Heart right ventricle (tissue), 16 donors: ENCODE measurements at regions not wholly inside any gene's neighbourhood (a gene's known extent, or its start where the extent isn't known, plus 50 kb on each side); places are given as distances from the start of the nearest gene placed in this dataset.

Experiments used
- ATAC-seq, 8 donors: fragments of 200-7000 bp; cut with Tn5 transposase; one replicate each; pipeline ENCODE4 v1.9.1; 2020; ENCODE audit warnings: mild to moderate bottlenecking in 8 of 8, moderate library complexity in 8 of 8, moderate number of reproducible peaks in 1 of 8
- DNase-seq, 2 donors: peaks; one replicate each; pipeline ENCODE4 v3.0.0-alpha.2; 2020
- H3K27ac ChIP-seq, 10 donors: fragments of 200-600 bp; sonication (generic) in 2 of 10; one replicate each; pipeline versions ENCODE4 v1.5.0 to v1.8.0; 2020 to 2022; ENCODE audit warnings: mild to moderate bottlenecking in 3 of 10
- H3K27me3 ChIP-seq, 7 donors: fragments of 200-600 bp; one replicate each; pipeline ENCODE4 v1.8.0; 2021 to 2022; ENCODE audit warnings: mild to moderate bottlenecking in 2 of 7
- H3K36me3 ChIP-seq, 9 donors: fragments of 200-600 bp; sonication (generic) in 1 of 9; one replicate each; pipeline versions ENCODE4 v1.5.0 to v1.8.0; 2020 to 2022; ENCODE audit warnings: mild to moderate bottlenecking in 2 of 9
- H3K4me1 ChIP-seq, 9 donors: fragments of 200-600 bp; sonication (generic) in 1 of 9; one replicate each; pipeline versions ENCODE4 v1.5.0 to v1.8.0; 2020 to 2022; ENCODE audit warnings: mild to moderate bottlenecking in 4 of 9
- H3K4me3 ChIP-seq, 10 donors: fragments of 200-600 bp; sonication (generic) in 2 of 10; one replicate each; pipeline versions ENCODE4 v1.5.0 to v1.8.0; 2020 to 2022; ENCODE audit warnings: mild to moderate bottlenecking in 7 of 10, moderate library complexity in 2 of 10
- H3K9me3 ChIP-seq, 11 donors: fragments of 200-600 bp in 10 of 11; sonication (generic) in 2 of 11; one replicate each; pipeline versions ENCODE4 v1.5.0 to v1.8.0; 2013 to 2022; ENCODE audit warnings: mild to moderate bottlenecking in 2 of 11, control low read depth in 1 of 11, moderate library complexity in 1 of 11
- CTCF ChIP-seq, 9 donors: fragments of 200-600 bp; sonication (generic) in 2 of 9; IDR thresholded peaks; one replicate each; pipeline versions ENCODE4 v1.5.0 to v1.8.0; 2021 to 2022; ENCODE audit warnings: antibody characterized with exemption in 9 of 9, mild to moderate bottlenecking in 5 of 9, moderate library complexity in 1 of 9
- WGBS, 2 donors: extraction: QIAGEN DNeasy Blood & Tissue Kit; methylation state at CpG; one replicate each; pipeline ENCODE4 v1.1.7; 2013; ENCODE audit warnings: inconsistent platforms in 1 of 2; 5-methylcytosine and 5-hydroxymethylcytosine counted together
- intact Hi-C, 10 donors: fragments of 100-400 bp; cut with DNase I; formaldehyde crosslinking; loops; one replicate each; pipeline versions ENCODE4 v1.11.1 to v1.14.2; 2022
- donor health status: Arrhythmogenic right ventricular cardiomyopathy.
- donor health status: ischemic (EF 13 %, LVEDD 7.1; RV severe dilation, severe dysfunction).
- donor health status: healthy with polysubstance abuse.
- donor health status: DM: no; HTN: yes; CAD: no.
- donor health status: DM: no; HTN: no; CAD: no.
- donor health status: ischemic (EF 25% LVEDD 6.9; RV normal size, moderate dysfunction).
- donor health status: ischemic (EF 25% LVEDD 5.7; RV mildly dilated, moderate dysfunction).
- donor health status: healthy.
- donor health status: DM: yes; HTN: yes; CAD: no.
- donor health status: Ischemic cardiomyopathy.
- donor health status: ischemic (EF 35%, LVEDD 5.7; RV mildly dilated, moderate dysfunction).
- donor health status: nonischemic (EF 11% LVEDD 7.7; RV severe dilation, severe dysfunction).
- donor health status: DM: yes; HTN: yes; CAD: no.
- donor health status: PGD.
- donor health status: ischemic (EF 29% LVEDD 5.4; RV normal size, mild dysfunction).
- donor health status: nonischemic (EF 23%, LVEDD 6.1; RV moderate dilation, normal function).

- no peak overlapping the region for H3K27ac ChIP-seq
- no peaks in the 10 kb centered on the region for H3K36me3 ChIP-seq
- peaks cover 0 to 17% (median 8%) of the 10 kb centered on the region in 7 donors for H3K27me3 ChIP-seq
- TF ChIP-seq CTCF (IDR thresholded peaks at IDR 0.05), result no peak
- DNase-seq, result no peak
- H3K4me3 ChIP-seq, result no peak overlapping the region
- 87 to 95% methylated on average over 2 of the region's 2 CpGs for WGBS, 2 donors
- no peaks in the 10 kb centered on the region for H3K4me1 ChIP-seq
- no peak for ATAC-seq
- intact Hi-C loops, result no loop called here
- H3K9me3 ChIP-seq, result no peaks in the 10 kb centered on the region
Measured at GRCh38 chr2:6531304-6531703, 334.4 kb downstream of the CMPK2 start.

GRCh38 chr2:6535572-6535971 is 330.1 kb downstream of the CMPK2 start:
- H3K27me3 ChIP-seq, result peaks cover 0 to 33% (median 14%) of the 10 kb centered on the region in 7 donors
- intact Hi-C loops, result no loop called here
- 43 to 44% methylated on average over 10 of the region's 10 CpGs for WGBS, 2 donors
- no peaks in the 10 kb centered on the region for H3K36me3 ChIP-seq
- no peaks in the 10 kb centered on the region for H3K9me3 ChIP-seq
- no peaks in the 10 kb centered on the region for H3K4me1 ChIP-seq
- no peak for DNase-seq
- no peak overlapping the region for H3K4me3 ChIP-seq
- no peak for TF ChIP-seq CTCF (IDR thresholded peaks at IDR 0.05)
- ATAC-seq, result no peak
- no peak overlapping the region for H3K27ac ChIP-seq

GRCh38 chr2:6538607-6539006 is 327.1 kb downstream of the CMPK2 start:
- Histone ChIP-seq H3K27me3 (peaks cover 0 to 33% (median 14%) of the 10 kb centered on the region in 7 donors), H3K4me1 (no peaks in the 10 kb centered on the region), H3K4me3 (no peak overlapping the region), H3K36me3 (no peaks in the 10 kb centered on the region), H3K27ac (no peak overlapping the region), H3K9me3 (no peaks in the 10 kb centered on the region)
- TF ChIP-seq CTCF (IDR thresholded peaks at IDR 0.05), result no peak
- intact Hi-C loops, result no loop called here
- WGBS, 2 donors, result 77 to 78% methylated on average over 2 of the region's 2 CpGs
- ATAC-seq (no peak), DNase-seq (no peak)

GRCh38 chr2:6545336-6545735 is 320.4 kb downstream of the CMPK2 start:
- intact Hi-C loops, result no loop called here
- ATAC-seq, result no peak
- Histone ChIP-seq H3K27ac (no peak overlapping the region), H3K4me1 (no peaks in the 10 kb centered on the region), H3K36me3 (no peaks in the 10 kb centered on the region), H3K4me3 (no peak overlapping the region), H3K27me3 (peaks cover 0 to 5% (median 0%) of the 10 kb centered on the region in 7 donors), H3K9me3 (peaks cover 0 to 6% (median 0%) of the 10 kb centered on the region in 11 donors)
- no peak for DNase-seq
- 81 to 90% methylated on average over 1 of the region's 1 CpG for WGBS, 2 donors
- TF ChIP-seq CTCF (IDR thresholded peaks at IDR 0.05), result no peak
